ENCODE measurements at regions not wholly inside any gene's neighbourhood (a gene's known extent, or its start where the extent isn't known, plus 50 kb on each side); places are given as distances from the start of the nearest gene placed in this dataset.
A peak's percentile ranks its signal among the peaks of the same experiment; 100 is the strongest.

GRCh38 chr12:11946161-11946560, 124.6 kb upstream of the BCL2L14 start:
- DNase-seq, result no peak

GRCh38 chr12:11947213-11947612, 123.5 kb upstream of the BCL2L14 start:
- no peak for DNase-seq

GRCh38 chr12:11949738-11950411, 120.9 kb upstream of the BCL2L14 start:
- peak; percentile 42 for DNase-seq

GRCh38 chr12:11951209-11951608, 119.5 kb upstream of the BCL2L14 start:
- no peak for DNase-seq

GRCh38 chr12:11953523-11953922, 117.2 kb upstream of the BCL2L14 start:
- DNase-seq, result no peak

GRCh38 chr12:11954181-11954580, 116.6 kb upstream of the BCL2L14 start:
- DNase-seq, result no peak

GRCh38 chr12:11958221-11959091, 112.3 kb upstream of the BCL2L14 start:
- no peak for DNase-seq

GRCh38 chr12:11959117-11959823, 111.5 kb upstream of the BCL2L14 start:
- DNase-seq, result no peak

GRCh38 chr12:11960646-11961045, 110.1 kb upstream of the BCL2L14 start:
- DNase-seq, result no peak

- DNase-seq, result no peak
Measured at GRCh38 chr12:11961686-11962085, 109.1 kb upstream of the BCL2L14 start.

GRCh38 chr12:11962860-11963259, 107.9 kb upstream of the BCL2L14 start:
- no peak for DNase-seq

GRCh38 chr12:11963841-11964471, 106.8 kb upstream of the BCL2L14 start:
- no peak for DNase-seq

GRCh38 chr12:11965258-11965910, 105.4 kb upstream of the BCL2L14 start:
- DNase-seq, result no peak

GRCh38 chr12:11967376-11968047, 103.2 kb upstream of the BCL2L14 start:
- no peak for DNase-seq

GRCh38 chr12:11968048-11968383, 102.7 kb upstream of the BCL2L14 start:
- no peak for DNase-seq

- no peak for DNase-seq
Measured at GRCh38 chr12:11968516-11968915, 102.2 kb upstream of the BCL2L14 start.

- no peak for DNase-seq
Measured at GRCh38 chr12:11969437-11970154, 101.1 kb upstream of the BCL2L14 start.

GRCh38 chr12:11970155-11970520, 100.6 kb upstream of the BCL2L14 start:
- no peak for DNase-seq

- DNase-seq, result no peak
Measured at GRCh38 chr12:11973396-11973795, 97.3 kb upstream of the BCL2L14 start.

- DNase-seq, result no peak
Measured at GRCh38 chr12:11976005-11976404, 94.7 kb upstream of the BCL2L14 start.

- no peak for DNase-seq
Measured at GRCh38 chr12:11978726-11979384, 91.9 kb upstream of the BCL2L14 start.
